IMR-90 (cell line): ENCODE measurements at regions not wholly inside any gene's neighbourhood (a gene's known extent, or its start where the extent isn't known, plus 50 kb on each side); places are given as distances from the start of the nearest gene placed in this dataset.

Experiments used
- CEBPB ChIP-seq: IDR thresholded peaks from 2 replicates; pipeline ENCODE4 v1.6.1; 2012; ENCODE audit warnings: low read depth, low read length, improper control_type of control experiment
- FOS ChIP-seq: fragments of 150-350 bp; IDR thresholded peaks from 2 replicates; pipeline ENCODE4 v1.6.1; 2016; ENCODE audit warnings: low read depth, low read length
- MAZ ChIP-seq: IDR thresholded peaks from 2 replicates; pipeline ENCODE4 v1.6.1; 2012; ENCODE audit warnings: low read depth, mild to moderate bottlenecking, low read length, improper control_type of control experiment, moderate library complexity, borderline replicate concordance
- MXI1 ChIP-seq: IDR thresholded peaks from 2 replicates; pipeline ENCODE4 v1.6.1; 2012; ENCODE audit warnings: low read depth, mild to moderate bottlenecking, low read length, moderate library complexity, borderline replicate concordance
- POLR2A ChIP-seq: IDR thresholded peaks from 2 replicates; pipeline ENCODE4 v1.6.1; 2012; ENCODE audit warnings: mild to moderate bottlenecking, low read depth, low read length
- RFX5 ChIP-seq: IDR thresholded peaks from 2 replicates; pipeline ENCODE4 v1.8.0; 2012; ENCODE audit warnings: low read depth, mild to moderate bottlenecking, low read length, moderate library complexity
- SMC3 ChIP-seq: fragments of 150-350 bp; IDR thresholded peaks from 2 replicates; pipeline ENCODE4 v1.6.1; 2016; ENCODE audit warnings: low read depth, mild to moderate bottlenecking, antibody characterized with exemption, low read length, moderate library complexity
- TF ChIP-seq, protein P1 (sequence below): conservative IDR thresholded peaks from 2 replicates; pipeline ENCODE4 v1.5.1; 2012; ENCODE audit warnings: mild to moderate bottlenecking, low read depth, low read length, improper control_type of control experiment

DNA sequence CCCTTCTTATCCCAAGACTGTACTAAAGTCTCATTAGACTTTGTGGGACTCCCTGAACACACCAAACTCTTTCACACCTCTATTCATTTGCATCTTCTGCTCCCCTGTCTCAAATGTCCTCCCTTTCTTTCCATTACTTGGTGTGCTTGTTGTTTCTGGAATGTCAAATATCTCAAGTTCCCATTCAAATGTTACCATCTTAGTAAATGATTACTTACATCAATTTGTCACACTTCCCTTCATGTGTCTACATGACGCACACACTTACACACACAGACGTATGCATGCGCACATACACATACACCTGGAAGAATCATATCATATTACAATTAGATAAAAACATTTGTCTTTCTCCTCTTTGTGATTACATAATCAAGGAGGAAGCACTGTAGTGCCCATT is 210.8 kb upstream of the TEX13C start:
- TF ChIP-seq, protein P1, sequence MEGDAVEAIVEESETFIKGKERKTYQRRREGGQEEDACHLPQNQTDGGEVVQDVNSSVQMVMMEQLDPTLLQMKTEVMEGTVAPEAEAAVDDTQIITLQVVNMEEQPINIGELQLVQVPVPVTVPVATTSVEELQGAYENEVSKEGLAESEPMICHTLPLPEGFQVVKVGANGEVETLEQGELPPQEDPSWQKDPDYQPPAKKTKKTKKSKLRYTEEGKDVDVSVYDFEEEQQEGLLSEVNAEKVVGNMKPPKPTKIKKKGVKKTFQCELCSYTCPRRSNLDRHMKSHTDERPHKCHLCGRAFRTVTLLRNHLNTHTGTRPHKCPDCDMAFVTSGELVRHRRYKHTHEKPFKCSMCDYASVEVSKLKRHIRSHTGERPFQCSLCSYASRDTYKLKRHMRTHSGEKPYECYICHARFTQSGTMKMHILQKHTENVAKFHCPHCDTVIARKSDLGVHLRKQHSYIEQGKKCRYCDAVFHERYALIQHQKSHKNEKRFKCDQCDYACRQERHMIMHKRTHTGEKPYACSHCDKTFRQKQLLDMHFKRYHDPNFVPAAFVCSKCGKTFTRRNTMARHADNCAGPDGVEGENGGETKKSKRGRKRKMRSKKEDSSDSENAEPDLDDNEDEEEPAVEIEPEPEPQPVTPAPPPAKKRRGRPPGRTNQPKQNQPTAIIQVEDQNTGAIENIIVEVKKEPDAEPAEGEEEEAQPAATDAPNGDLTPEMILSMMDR, result no peak
- TF ChIP-seq MXI1 (no peak), POLR2A (no peak), FOS (no peak), SMC3 (no peak), CEBPB (no peak), MAZ (no peak), RFX5 (no peak)
